Nephron (organoid): ENCODE measurements at regions not wholly inside any gene's neighbourhood (a gene's known extent, or its start where the extent isn't known, plus 50 kb on each side); places are given as distances from the start of the nearest gene placed in this dataset.

ENCODE experiments used
- H3K27ac Mint-ChIP-seq, 3 experiments: 2 replicates each; pipeline ENCODE4 v1.8.0; 2020; ENCODE audit warnings: mixed read lengths in 3 of 3, mild to moderate bottlenecking in 2 of 3, moderate library complexity in 1 of 3
- H3K27me3 Mint-ChIP-seq: 2 replicates; pipeline ENCODE4 v1.8.0; 2021; ENCODE audit warnings: low read depth, mild to moderate bottlenecking, moderate library complexity, mixed read lengths
- H3K36me3 Mint-ChIP-seq: 2 replicates; pipeline ENCODE4 v1.8.0; 2020; ENCODE audit warnings: low read depth, mixed read lengths
- H3K4me1 Mint-ChIP-seq: 2 replicates; pipeline ENCODE4 v1.8.0; 2020; ENCODE audit warnings: mixed read lengths
- H3K4me3 Mint-ChIP-seq, 3 experiments: 2 replicates each; pipeline ENCODE4 v1.8.0; 2020; ENCODE audit warnings: mild to moderate bottlenecking in 3 of 3, mixed read lengths in 3 of 3, moderate library complexity in 2 of 3
- H3K9me3 Mint-ChIP-seq: 2 replicates; pipeline ENCODE4 v1.8.0; 2020; ENCODE audit warnings: mixed read lengths
- TF ChIP-seq, protein P1 (sequence below), 3 experiments: fragments of 200-600 bp; sonication (generic); IDR thresholded peaks; one replicate each; pipeline ENCODE4 v1.5.0; 2021; ENCODE audit warnings: antibody characterized with exemption in 3 of 3; ENCODE audit not compliant: unreplicated experiment in 3 of 3

DNA sequence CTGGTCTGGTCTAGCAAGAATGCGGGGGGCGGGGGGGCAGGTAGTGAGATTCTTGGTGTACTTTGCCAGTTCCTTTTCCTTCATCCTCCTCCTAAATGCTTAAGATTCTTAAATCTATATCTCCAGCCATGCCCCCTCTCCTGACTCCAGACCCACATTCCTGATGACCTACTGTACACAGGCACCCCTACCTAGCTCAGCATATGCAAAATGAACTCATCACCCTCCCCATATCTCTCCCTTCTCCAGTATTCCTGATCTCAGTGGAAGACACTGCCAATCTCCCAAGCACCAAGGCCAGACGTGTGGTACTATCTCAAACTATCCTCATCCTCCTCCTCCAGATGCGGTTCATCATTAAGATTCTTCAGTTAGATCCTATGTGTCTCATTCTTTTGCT is 215.8 kb downstream of the SPTSSA start:
- TF ChIP-seq, protein P1, sequence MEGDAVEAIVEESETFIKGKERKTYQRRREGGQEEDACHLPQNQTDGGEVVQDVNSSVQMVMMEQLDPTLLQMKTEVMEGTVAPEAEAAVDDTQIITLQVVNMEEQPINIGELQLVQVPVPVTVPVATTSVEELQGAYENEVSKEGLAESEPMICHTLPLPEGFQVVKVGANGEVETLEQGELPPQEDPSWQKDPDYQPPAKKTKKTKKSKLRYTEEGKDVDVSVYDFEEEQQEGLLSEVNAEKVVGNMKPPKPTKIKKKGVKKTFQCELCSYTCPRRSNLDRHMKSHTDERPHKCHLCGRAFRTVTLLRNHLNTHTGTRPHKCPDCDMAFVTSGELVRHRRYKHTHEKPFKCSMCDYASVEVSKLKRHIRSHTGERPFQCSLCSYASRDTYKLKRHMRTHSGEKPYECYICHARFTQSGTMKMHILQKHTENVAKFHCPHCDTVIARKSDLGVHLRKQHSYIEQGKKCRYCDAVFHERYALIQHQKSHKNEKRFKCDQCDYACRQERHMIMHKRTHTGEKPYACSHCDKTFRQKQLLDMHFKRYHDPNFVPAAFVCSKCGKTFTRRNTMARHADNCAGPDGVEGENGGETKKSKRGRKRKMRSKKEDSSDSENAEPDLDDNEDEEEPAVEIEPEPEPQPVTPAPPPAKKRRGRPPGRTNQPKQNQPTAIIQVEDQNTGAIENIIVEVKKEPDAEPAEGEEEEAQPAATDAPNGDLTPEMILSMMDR (IDR thresholded peaks at IDR 0.05; ENCODE audit: unreplicated experiment in 3 of 3), result no peak
- H3K36me3 Mint-ChIP-seq, result no peaks in the 10 kb centered on the region
- H3K27ac Mint-ChIP-seq, result no peak overlapping the region
- peaks cover 10% of the 10 kb centered on the region for H3K27me3 Mint-ChIP-seq
- H3K4me3 Mint-ChIP-seq, result no peak overlapping the region
- H3K4me1 Mint-ChIP-seq, result no peaks in the 10 kb centered on the region
- H3K9me3 Mint-ChIP-seq, result no peaks in the 10 kb centered on the region

DNA sequence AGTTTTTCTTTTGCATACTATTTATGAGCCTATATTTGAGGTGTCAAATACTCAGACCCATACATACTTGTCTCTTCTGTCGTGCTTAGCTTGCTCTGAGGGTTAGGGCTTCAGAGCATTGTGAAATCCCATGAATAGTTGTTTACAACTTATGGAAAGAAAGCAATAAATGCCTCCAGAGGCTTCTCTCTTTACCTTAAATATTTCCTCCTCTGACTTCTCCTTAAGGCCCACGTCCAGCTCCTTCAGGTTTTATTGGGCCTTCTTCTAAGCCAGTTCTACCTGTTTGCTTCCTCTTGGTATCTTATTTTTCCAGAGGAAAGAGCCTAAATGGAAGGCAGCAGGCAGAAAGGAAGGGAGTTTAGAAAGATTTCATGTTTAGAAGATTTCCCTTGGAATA is 218.6 kb downstream of the SPTSSA start:
- TF ChIP-seq, protein P1 (IDR thresholded peaks at IDR 0.05; ENCODE audit: unreplicated experiment in 3 of 3), result no peak
- Mint-ChIP-seq H3K4me3 (no peak overlapping the region), H3K4me1 (no peaks in the 10 kb centered on the region), H3K27me3 (peaks cover 15% of the 10 kb centered on the region), H3K36me3 (no peaks in the 10 kb centered on the region), H3K27ac (no peak overlapping the region), H3K9me3 (no peaks in the 10 kb centered on the region)

DNA sequence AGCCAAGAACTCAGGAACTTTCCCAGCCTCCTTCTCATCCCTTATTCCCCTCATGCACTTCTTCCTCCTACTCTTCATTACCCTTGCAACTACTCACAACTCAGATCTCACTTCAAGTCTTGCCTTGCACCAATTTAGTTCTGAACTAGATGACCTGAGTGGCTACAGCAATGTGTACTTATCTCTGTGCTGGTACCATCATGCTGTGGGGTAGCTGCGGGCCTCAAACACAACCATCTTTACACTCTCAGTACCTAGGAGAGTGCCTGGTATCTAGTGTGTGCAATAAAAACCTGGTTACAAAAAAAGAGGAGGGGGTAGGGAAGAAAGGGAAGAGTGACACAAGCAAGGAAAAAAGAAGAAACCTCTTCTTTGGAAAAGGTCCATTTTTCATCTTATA is 219.0 kb downstream of the SPTSSA start:
- TF ChIP-seq, protein P1 (IDR thresholded peaks at IDR 0.05; ENCODE audit: unreplicated experiment in 3 of 3), result no peak

DNA sequence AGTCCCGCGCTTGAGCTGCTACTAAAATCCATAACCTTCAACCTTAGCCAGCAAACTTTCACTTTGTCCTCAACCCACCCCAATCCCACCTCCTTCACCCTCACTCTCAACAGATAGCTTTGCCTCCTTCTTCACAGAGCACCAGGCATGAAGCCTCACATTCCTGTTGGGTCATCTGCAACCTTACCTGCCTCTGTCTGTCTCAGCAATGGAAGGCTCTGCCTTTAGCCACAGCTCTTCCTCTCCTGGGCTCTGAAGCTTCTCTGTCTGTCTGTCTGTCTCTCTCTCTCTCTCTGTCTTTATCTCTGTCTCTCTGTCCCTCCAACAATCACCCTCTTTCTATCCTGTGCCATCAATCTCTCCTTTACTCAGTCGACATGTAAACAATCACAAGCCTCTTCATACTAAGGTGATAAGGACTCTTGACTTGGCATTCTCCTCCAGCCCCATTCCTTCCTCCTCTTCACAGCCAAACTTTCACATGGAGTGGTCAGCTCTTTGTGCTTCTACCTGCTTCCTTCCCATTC is 220.8 kb downstream of the SPTSSA start:
- TF ChIP-seq, protein P1 (IDR thresholded peaks at IDR 0.05; ENCODE audit: unreplicated experiment in 3 of 3), result no peak
- Mint-ChIP-seq H3K9me3 (no peaks in the 10 kb centered on the region), H3K27me3 (peaks cover 13% of the 10 kb centered on the region), H3K4me3 (no peak overlapping the region), H3K27ac (no peak overlapping the region), H3K4me1 (no peaks in the 10 kb centered on the region), H3K36me3 (no peaks in the 10 kb centered on the region)

More for the DNA sequence above, 219.0 kb downstream of the SPTSSA start:
- Mint-ChIP-seq H3K27me3 (peaks cover 15% of the 10 kb centered on the region), H3K4me3 (no peak overlapping the region), H3K36me3 (no peaks in the 10 kb centered on the region), H3K27ac (no peak overlapping the region), H3K4me1 (no peaks in the 10 kb centered on the region), H3K9me3 (no peaks in the 10 kb centered on the region)

DNA sequence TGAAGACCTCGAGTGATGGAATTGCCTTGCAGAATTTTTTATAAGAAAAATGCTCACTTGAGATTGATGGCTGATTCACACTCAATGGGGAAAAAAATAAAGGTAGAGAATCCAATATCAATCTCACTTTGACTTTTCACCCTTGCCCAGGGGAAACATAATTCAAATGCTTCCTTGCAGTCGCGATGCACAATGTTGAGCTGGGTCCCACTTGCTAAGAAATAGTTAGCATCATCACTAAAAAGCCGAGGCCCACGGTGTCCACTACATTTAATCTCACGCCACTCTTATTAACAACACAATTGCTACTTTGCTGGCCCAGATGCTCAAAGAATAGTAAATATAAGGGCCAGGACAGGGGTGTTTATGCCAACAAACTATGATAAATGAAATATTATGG is 223.4 kb downstream of the SPTSSA start:
- TF ChIP-seq, protein P1 (IDR thresholded peaks at IDR 0.05; ENCODE audit: unreplicated experiment in 3 of 3), result no peak
- no peak overlapping the region for H3K27ac Mint-ChIP-seq
- no peaks in the 10 kb centered on the region for H3K36me3 Mint-ChIP-seq
- H3K4me1 Mint-ChIP-seq, result no peaks in the 10 kb centered on the region
- no peak overlapping the region for H3K4me3 Mint-ChIP-seq
- peaks cover 8% of the 10 kb centered on the region for H3K27me3 Mint-ChIP-seq
- H3K9me3 Mint-ChIP-seq, result no peaks in the 10 kb centered on the region

DNA sequence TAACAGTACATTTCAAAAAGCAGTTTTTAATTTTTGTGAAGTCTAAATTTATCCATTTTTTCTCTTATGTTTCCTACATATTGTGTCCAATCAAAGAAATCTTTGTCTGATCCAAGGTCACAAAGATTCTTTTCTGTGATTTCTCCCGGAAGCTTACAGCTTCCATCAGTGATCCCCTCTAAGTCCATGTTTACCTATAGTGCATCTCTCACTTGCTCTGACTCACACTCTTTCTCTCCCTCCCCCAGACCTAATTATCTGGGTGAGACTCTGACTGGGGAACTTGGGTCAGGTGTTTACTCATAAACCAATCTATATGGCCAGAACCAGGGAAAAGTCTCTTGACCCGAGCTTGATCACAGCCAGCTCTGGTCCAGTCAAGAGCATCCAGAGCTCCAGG is 224.4 kb downstream of the SPTSSA start:
- no peak overlapping the region for H3K27ac Mint-ChIP-seq
- H3K9me3 Mint-ChIP-seq, result no peaks in the 10 kb centered on the region
- H3K27me3 Mint-ChIP-seq, result peaks cover 8% of the 10 kb centered on the region
- no peak overlapping the region for H3K4me3 Mint-ChIP-seq
- no peaks in the 10 kb centered on the region for H3K4me1 Mint-ChIP-seq
- TF ChIP-seq, protein P1 (IDR thresholded peaks at IDR 0.05; ENCODE audit: unreplicated experiment in 3 of 3), result no peak
- no peaks in the 10 kb centered on the region for H3K36me3 Mint-ChIP-seq
